Epithelial cell of esophagus (primary cell): ENCODE measurements at regions not wholly inside any gene's neighbourhood (a gene's known extent, or its start where the extent isn't known, plus 50 kb on each side); places are given as distances from the start of the nearest gene placed in this dataset.

Experiments
- DNase-seq: peaks from one replicate; pipeline ENCODE4 v3.0.0; 2010; ENCODE audit warnings: low read depth
- H3K4me3 ChIP-seq: 2 replicates; pipeline ENCODE4 v1.5.1; 2011; ENCODE audit warnings: mild to moderate bottlenecking, low read length, control low read depth
- CTCF ChIP-seq: IDR thresholded peaks from 2 replicates; pipeline ENCODE4 v1.5.1; 2011; ENCODE audit warnings: low read depth, mild to moderate bottlenecking, low read length, control low read depth, inconsistent platforms; ENCODE audit not compliant: insufficient read depth; ENCODE audit errors: missing control alignments

GRCh38 chr14:41146391-41146790 is 460.3 kb upstream of the LRFN5 start:
- TF ChIP-seq CTCF: no peak
- no peak overlapping the region for H3K4me3 ChIP-seq
- DNase-seq: no peak

GRCh38 chr14:41144370-41144769 is 462.3 kb upstream of the LRFN5 start:
- no peak for DNase-seq
- H3K4me3 ChIP-seq: no peak overlapping the region
- TF ChIP-seq CTCF: no peak

GRCh38 chr14:41137741-41138140 is 468.9 kb upstream of the LRFN5 start:
- H3K4me3 ChIP-seq: no peak overlapping the region
- DNase-seq: peak; percentile 70
- TF ChIP-seq CTCF: no peak

GRCh38 chr14:41130274-41130673 is 476.4 kb upstream of the LRFN5 start:
- H3K4me3 ChIP-seq: no peak overlapping the region
- DNase-seq: no peak
- no peak for TF ChIP-seq CTCF

GRCh38 chr14:41120402-41120801 is 486.3 kb upstream of the LRFN5 start:
- no peak for DNase-seq
- no peak for TF ChIP-seq CTCF
- no peak overlapping the region for H3K4me3 ChIP-seq

- DNase-seq: no peak
- no peak overlapping the region for H3K4me3 ChIP-seq
- TF ChIP-seq CTCF: no peak
Measured at GRCh38 chr14:41096131-41096530, 510.5 kb upstream of the LRFN5 start.

GRCh38 chr14:41087056-41087455 is 519.6 kb upstream of the LRFN5 start:
- no peak for TF ChIP-seq CTCF
- DNase-seq: no peak

More at GRCh38 chr14:41087056-41087455, 519.6 kb upstream of the LRFN5 start:
- H3K4me3 ChIP-seq: no peak overlapping the region
